GM12865 (cell line): ENCODE measurements at regions not wholly inside any gene's neighbourhood (a gene's known extent, or its start where the extent isn't known, plus 50 kb on each side); places are given as distances from the start of the nearest gene placed in this dataset.
"Not testable (repeated sequence)": the region's sequence is repeated elsewhere in the genome, so short reads cannot be mapped to it uniquely, and the experiment has no call there.

ENCODE experiments used
- DNase-seq: peaks from one replicate; pipeline ENCODE4 v3.0.0; 2010; ENCODE audit warnings: low read depth
- H3K4me3 ChIP-seq: 2 replicates; pipeline ENCODE4 v1.5.1; 2011; ENCODE audit warnings: mild to moderate bottlenecking, low read depth, low read length, control low read depth
- TF ChIP-seq, protein P1 (sequence below): IDR thresholded peaks from 2 replicates; pipeline ENCODE4 v1.5.1; 2011; ENCODE audit warnings: low read length, control low read depth, low read depth, inconsistent platforms; ENCODE audit not compliant: insufficient read depth; ENCODE audit errors: missing control alignments

DNA sequence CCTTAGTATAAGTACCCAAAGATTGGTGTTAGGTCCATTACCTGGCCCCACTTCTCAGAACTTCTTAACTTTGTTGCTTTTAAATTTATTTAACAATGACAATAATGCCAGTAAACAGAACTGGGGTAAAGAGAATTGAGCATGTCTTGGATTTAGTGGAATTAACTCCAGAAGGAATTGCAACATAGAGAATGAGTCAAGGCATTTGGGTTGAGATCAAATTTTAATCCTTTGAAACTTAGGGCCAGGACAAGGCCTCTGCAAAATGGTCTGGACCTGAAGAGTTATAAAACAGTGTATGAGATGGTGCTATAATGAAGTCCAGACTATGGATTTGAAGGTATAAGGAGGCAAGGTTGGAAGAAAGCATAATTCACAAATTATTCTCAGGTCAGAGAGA lies 1030.4 kb downstream of the SLITRK5 start:
- TF ChIP-seq, protein P1, sequence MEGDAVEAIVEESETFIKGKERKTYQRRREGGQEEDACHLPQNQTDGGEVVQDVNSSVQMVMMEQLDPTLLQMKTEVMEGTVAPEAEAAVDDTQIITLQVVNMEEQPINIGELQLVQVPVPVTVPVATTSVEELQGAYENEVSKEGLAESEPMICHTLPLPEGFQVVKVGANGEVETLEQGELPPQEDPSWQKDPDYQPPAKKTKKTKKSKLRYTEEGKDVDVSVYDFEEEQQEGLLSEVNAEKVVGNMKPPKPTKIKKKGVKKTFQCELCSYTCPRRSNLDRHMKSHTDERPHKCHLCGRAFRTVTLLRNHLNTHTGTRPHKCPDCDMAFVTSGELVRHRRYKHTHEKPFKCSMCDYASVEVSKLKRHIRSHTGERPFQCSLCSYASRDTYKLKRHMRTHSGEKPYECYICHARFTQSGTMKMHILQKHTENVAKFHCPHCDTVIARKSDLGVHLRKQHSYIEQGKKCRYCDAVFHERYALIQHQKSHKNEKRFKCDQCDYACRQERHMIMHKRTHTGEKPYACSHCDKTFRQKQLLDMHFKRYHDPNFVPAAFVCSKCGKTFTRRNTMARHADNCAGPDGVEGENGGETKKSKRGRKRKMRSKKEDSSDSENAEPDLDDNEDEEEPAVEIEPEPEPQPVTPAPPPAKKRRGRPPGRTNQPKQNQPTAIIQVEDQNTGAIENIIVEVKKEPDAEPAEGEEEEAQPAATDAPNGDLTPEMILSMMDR = no peak
- DNase-seq = no peak
- no peak overlapping the region for H3K4me3 ChIP-seq

- TF ChIP-seq, protein P1 = no peak
- DNase-seq = no peak
- H3K4me3 ChIP-seq = peak overlapping the region; percentile 20
These were observed 1033.6 kb downstream of the SLITRK5 start for GRCh38 chr13:88704600-88705275.

DNA sequence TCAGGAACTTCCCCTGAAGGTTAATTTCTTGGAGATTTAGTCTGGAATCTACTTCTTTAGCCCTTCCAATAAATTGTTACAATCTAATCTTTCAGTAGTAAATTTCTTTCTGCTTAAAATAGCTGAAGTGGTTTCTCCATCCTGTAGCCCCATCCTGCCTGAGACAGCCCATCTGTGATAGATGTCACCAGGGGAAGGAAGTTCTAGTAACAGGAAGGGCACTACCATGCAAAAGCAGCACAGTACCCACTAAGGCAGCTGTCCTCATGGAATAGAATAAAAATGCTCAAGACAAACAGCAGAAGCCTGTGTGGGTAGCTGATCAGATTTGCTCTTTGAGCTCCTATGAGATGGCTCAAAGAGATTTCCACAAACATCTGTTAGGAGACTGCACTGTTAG lies 1036.5 kb downstream of the SLITRK5 start:
- no peak overlapping the region for H3K4me3 ChIP-seq
- no peak for DNase-seq
- TF ChIP-seq, protein P1 = no peak

DNA sequence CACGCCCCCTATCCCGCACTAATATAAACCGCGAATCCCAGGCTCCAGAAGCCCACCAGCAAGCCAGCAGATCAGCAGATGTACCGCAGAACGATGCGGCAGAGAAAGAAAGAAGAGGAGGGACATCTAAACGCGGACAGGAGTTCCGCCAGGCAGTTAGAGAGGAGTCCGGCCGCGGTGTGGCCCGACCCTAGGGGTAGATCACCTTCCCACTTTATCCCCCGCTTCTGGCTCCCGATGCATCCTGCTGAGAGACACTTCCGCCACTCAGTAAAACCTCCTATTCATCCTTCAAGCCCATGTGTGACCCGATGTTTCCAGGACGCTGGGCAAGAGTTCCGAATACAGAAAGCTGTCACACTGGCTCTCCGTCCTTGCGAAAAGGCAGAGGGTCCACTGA lies 1046.8 kb downstream of the SLITRK5 start:
- TF ChIP-seq, protein P1 = no peak
- DNase-seq = no peak
- no peak overlapping the region for H3K4me3 ChIP-seq

DNA sequence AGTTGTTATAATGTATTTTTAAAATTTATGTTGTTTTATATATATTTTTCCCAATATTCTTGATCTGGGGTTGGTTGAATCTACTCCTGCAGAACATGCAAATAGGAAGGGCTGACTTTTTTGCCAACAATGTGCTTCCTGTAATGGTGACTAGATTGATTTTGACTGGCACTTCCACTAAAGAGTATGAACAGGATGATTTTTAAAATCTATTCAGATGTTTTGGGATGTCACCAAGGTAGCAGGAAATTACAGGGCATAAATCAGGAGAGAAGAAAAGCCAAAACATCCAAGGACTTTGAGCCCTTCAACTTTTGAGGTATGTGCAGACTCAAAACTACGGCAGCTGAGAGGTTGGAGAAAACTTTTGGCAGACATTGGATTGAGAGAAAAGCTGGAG lies 1047.6 kb downstream of the SLITRK5 start:
- DNase-seq = no peak
- no peak overlapping the region for H3K4me3 ChIP-seq
- TF ChIP-seq, protein P1 = no peak

DNA sequence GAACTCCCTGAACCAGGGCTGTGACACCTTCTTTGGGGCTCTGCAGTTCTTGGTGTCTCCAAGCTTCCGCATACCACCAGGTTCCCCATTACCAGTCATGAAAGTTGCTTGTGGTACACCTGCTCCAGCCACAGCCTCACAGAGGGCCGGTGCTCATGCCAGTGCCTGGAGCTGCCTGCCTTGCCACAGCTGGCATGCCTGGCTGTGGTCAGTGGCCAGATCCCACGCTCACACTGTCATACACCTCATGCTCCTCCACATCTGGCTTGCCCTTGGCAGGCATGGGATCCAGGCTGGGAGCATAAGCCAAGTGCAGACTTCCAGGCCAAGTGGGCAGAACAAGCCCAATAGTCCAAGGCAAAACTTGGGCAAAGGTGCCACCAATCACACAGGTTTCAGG lies 1054.9 kb downstream of the SLITRK5 start:
- TF ChIP-seq, protein P1 = no peak
- DNase-seq = no peak
- no peak overlapping the region for H3K4me3 ChIP-seq

DNA sequence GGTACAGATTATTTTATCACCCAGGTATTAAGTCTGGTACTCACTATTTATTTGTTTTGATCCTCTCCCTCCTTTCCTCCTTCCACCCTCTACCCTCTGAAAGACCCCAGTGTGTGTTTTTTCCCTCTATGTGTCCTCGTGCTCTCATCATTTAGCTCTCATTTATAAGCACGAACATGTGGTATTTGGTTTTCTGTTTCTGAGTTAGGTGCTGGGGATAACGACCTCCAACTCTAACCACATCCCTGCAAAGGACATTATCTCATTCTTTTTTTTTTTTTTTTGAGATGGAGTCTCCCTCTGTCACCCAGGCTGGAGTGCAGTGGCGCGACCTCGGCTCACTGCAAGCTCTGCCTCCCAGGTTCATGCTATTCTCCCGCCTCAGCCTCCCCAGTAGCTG lies 1056.1 kb downstream of the SLITRK5 start:
- DNase-seq, H3K4me3 ChIP-seq: not testable (repeated sequence)
